HAP-1 (cell line): ENCODE measurements at regions not wholly inside any gene's neighbourhood (a gene's known extent, or its start where the extent isn't known, plus 50 kb on each side); places are given as distances from the start of the nearest gene placed in this dataset.

Source experiments
- DNase-seq, 2 experiments: peaks; one replicate each; pipeline ENCODE4 v3.0.0-alpha.2; 2016 to 2020; ENCODE audit warnings: low spot score in 2 of 2
- H3K27me3 ChIP-seq: fragments of 250-450 bp; sonication (Bioruptor Pico); 2 replicates; pipeline ENCODE4 v1.5.1; 2020; ENCODE audit warnings: low read depth, mild to moderate bottlenecking, moderate library complexity
- H3K36me3 ChIP-seq: fragments of 250-450 bp; sonication (Bioruptor Pico); replicated peaks from 2 replicates; pipeline ENCODE4 v1.5.1; 2020; ENCODE audit warnings: mild to moderate bottlenecking
- H3K4me1 ChIP-seq: fragments of 250-450 bp; sonication (Bioruptor Pico); 2 replicates; pipeline ENCODE4 v1.5.1; 2020; ENCODE audit warnings: mild to moderate bottlenecking
- H3K4me3 ChIP-seq: fragments of 250-450 bp; sonication (Bioruptor Pico); 2 replicates; pipeline ENCODE4 v1.5.1; 2020; ENCODE audit warnings: mild to moderate bottlenecking, moderate library complexity
- H3K9me3 ChIP-seq: fragments of 250-450 bp; sonication (Bioruptor Pico); 2 replicates; pipeline ENCODE4 v1.5.1; 2020; ENCODE audit warnings: mild to moderate bottlenecking, moderate library complexity
- in situ Hi-C: fragments of 300-500 bp; cut with MboI; formaldehyde crosslinking; loops from 3 replicates; pipeline ENCODE4 v1.14.3; 2020; ENCODE audit warnings: low sequenced_read_pairs, inconsistent platforms, mixed read lengths

DNA sequence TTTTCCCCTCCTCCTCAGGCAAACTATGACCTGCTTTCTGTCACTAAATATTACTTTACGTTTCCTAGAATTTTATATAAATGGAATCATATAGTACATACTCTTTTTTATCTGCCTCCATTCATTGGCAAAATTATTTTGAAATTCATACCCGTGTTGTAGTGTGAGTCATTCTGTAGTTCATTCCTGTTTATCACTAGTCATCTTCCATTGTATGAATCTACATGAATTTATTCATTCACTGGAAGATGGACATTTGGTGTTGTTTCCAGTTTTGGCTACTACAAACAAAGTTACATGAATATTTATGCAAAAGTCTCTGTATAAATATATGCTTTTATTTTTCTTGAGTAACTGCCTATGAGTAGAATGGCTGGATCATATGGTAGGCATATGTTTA is 60.7 kb upstream of the OPCML start:
- Histone ChIP-seq H3K4me1 (no peaks in the 10 kb centered on the region), H3K27me3 (no peaks in the 10 kb centered on the region), H3K36me3 (no peaks in the 10 kb centered on the region), H3K9me3 (no peaks in the 10 kb centered on the region), H3K4me3 (no peak overlapping the region)
- DNase-seq: no peak
- in situ Hi-C loops: no loop called here

DNA sequence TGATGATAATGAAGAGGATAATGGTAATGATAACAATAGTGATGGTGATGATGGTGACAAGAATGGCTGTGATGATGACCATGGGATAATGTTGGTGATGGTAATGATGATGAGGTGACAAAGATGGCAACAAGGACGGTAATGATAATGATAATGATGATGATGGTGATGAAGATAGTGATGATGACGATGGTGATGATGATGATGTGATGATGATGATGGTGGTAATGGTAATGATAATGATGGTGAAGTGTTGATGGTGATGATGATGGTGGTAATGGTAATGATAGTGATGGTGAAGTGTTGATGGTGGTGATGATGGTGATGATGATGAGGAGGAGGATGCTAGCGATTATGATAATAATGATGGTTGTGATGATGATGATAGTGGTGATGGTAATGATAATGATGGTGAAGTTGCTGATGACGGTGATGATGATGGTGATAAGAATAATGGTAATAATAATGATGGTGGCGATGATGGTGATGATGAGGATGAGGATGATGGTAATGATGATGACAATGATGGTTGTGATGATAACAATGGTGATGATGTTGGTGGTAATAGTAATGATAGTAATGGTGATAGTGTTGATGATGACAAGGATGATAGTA is 54.7 kb upstream of the OPCML start:
- Histone ChIP-seq H3K9me3 (no peaks in the 10 kb centered on the region), H3K4me1 (no peaks in the 10 kb centered on the region), H3K36me3 (no peaks in the 10 kb centered on the region), H3K4me3 (no peak overlapping the region), H3K27me3 (no peaks in the 10 kb centered on the region)
- DNase-seq: no peak
- in situ Hi-C loops: no loop called here

GRCh38 chr11:133582750-133583149 is 50.4 kb upstream of the OPCML start:
- no peaks in the 10 kb centered on the region for H3K27me3 ChIP-seq
- H3K4me1 ChIP-seq: no peaks in the 10 kb centered on the region
- no peaks in the 10 kb centered on the region for H3K36me3 ChIP-seq
- H3K4me3 ChIP-seq: no peak overlapping the region
- in situ Hi-C loops: no loop called here
- H3K9me3 ChIP-seq: no peaks in the 10 kb centered on the region
- DNase-seq: no peak

GRCh38 chr11:133582326-133582725 is 50.0 kb upstream of the OPCML start:
- in situ Hi-C loops: no loop called here
- H3K9me3 ChIP-seq: no peaks in the 10 kb centered on the region
- no peaks in the 10 kb centered on the region for H3K36me3 ChIP-seq
- no peaks in the 10 kb centered on the region for H3K4me1 ChIP-seq
- no peaks in the 10 kb centered on the region for H3K27me3 ChIP-seq
- no peak for DNase-seq
- no peak overlapping the region for H3K4me3 ChIP-seq
